ENCODE measurements at regions not wholly inside any gene's neighbourhood (a gene's known extent, or its start where the extent isn't known, plus 50 kb on each side); places are given as distances from the start of the nearest gene placed in this dataset.

- no peaks in the 10 kb centered on the region for H3K27me3 ChIP-seq
- intact Hi-C loops (cut with DNase I), result no loop called here
- no peak for DNase-seq
- H3K27ac ChIP-seq, result no peak overlapping the region
- no peak for ATAC-seq
- WGBS, 2 donors, result 75 to 78% methylated on average over 7 of the region's 7 CpGs
- H3K4me3 ChIP-seq, result no peak overlapping the region
- H3K4me1 ChIP-seq, result peaks cover 0 to 40% (median 18%) of the 10 kb centered on the region in 9 donors
- peaks cover 0 to 14% (median 6%) of the 10 kb centered on the region in 11 donors for H3K9me3 ChIP-seq
- H3K36me3 ChIP-seq, result no peaks in the 10 kb centered on the region
- TF ChIP-seq, protein P1, sequence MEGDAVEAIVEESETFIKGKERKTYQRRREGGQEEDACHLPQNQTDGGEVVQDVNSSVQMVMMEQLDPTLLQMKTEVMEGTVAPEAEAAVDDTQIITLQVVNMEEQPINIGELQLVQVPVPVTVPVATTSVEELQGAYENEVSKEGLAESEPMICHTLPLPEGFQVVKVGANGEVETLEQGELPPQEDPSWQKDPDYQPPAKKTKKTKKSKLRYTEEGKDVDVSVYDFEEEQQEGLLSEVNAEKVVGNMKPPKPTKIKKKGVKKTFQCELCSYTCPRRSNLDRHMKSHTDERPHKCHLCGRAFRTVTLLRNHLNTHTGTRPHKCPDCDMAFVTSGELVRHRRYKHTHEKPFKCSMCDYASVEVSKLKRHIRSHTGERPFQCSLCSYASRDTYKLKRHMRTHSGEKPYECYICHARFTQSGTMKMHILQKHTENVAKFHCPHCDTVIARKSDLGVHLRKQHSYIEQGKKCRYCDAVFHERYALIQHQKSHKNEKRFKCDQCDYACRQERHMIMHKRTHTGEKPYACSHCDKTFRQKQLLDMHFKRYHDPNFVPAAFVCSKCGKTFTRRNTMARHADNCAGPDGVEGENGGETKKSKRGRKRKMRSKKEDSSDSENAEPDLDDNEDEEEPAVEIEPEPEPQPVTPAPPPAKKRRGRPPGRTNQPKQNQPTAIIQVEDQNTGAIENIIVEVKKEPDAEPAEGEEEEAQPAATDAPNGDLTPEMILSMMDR (IDR thresholded peaks at IDR 0.05), result no peak
These were observed 261.8 kb upstream of the KLF6 start for GRCh38 chr10:4046712-4047354.

- intact Hi-C loops (cut with DNase I), result no loop called here
- H3K27ac ChIP-seq, result no peak overlapping the region
- no peak for DNase-seq
- peaks cover 0 to 36% (median 13%) of the 10 kb centered on the region in 9 donors for H3K4me1 ChIP-seq
- peaks cover 0 to 22% (median 13%) of the 10 kb centered on the region in 11 donors for H3K9me3 ChIP-seq
- no peak overlapping the region for H3K4me3 ChIP-seq
- no peaks in the 10 kb centered on the region for H3K27me3 ChIP-seq
- TF ChIP-seq, protein P1 (IDR thresholded peaks at IDR 0.05), result no peak
- H3K36me3 ChIP-seq, result no peaks in the 10 kb centered on the region
- ATAC-seq, result no peak
- 86 to 95% methylated on average over 3 of the region's 3 CpGs for WGBS, 2 donors
These were observed 261.0 kb upstream of the KLF6 start for GRCh38 chr10:4046030-4046429.

DNA sequence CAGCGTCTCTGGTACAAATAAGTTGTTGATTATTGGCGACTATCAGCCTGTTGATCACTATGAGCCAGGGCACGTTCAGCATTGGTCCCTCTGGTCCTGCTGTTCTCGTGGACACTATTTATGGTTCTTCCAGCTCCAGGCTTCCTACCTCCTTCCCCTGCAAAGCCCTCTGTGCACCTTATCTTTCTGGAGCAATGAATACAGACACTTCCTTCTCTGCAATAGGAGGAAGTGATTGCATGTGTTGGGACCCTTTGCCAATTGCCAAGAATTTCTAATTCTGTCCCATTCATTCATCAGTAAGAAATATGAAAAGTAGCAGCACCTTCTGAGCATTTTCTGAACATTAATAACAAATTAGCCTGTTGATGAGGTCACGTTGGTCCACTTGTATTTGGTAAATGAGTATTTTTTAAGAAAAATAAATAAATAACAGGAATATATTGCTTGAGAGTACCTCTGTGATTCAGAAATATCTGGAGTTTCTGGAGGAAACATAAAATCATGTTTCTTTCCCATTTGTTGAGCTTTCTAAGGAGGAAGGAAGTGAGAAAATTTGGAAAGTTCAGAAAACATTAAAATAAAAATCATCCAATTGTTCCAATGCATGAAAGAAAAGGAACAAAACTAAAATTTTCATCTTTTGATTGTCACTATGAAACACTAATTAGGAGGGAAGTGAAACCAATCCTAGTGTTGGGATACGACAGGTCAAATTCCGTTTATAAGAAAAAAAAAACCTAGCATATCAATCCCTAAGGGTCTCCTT is 259.1 kb upstream of the KLF6 start:
- 50 to 73% methylated on average over 7 of the region's 7 CpGs for WGBS, 2 donors
- TF ChIP-seq, protein P1 (IDR thresholded peaks at IDR 0.05), result no peak
- H3K9me3 ChIP-seq, result peaks cover 0 to 28% (median 13%) of the 10 kb centered on the region in 11 donors
- H3K27me3 ChIP-seq, result no peaks in the 10 kb centered on the region
- DNase-seq, result peak in 1 of 2 donors; percentile 23
- H3K36me3 ChIP-seq, result no peaks in the 10 kb centered on the region
- H3K4me3 ChIP-seq, result no peak overlapping the region
- peak in 7 of 8 donors; percentile 64 to 94 (median 84) for ATAC-seq
- intact Hi-C loops (cut with DNase I), result no loop called here
- H3K4me1 ChIP-seq, result peaks cover 0 to 27% (median 8%) of the 10 kb centered on the region in 9 donors
- H3K27ac ChIP-seq, result peak overlapping the region in 7 of 10 donors; percentile 1 to 56 (median 39)

GRCh38 chr10:4041635-4042034 is 256.6 kb upstream of the KLF6 start:
- intact Hi-C loops (cut with DNase I), result no loop called here
- Histone ChIP-seq H3K36me3 (no peaks in the 10 kb centered on the region), H3K27ac (no peak overlapping the region), H3K4me3 (no peak overlapping the region), H3K27me3 (no peaks in the 10 kb centered on the region), H3K9me3 (peaks cover 0 to 28% (median 13%) of the 10 kb centered on the region in 11 donors), H3K4me1 (peaks cover 0 to 27% (median 8%) of the 10 kb centered on the region in 9 donors)
- DNase-seq (no peak), ATAC-seq (no peak)
- TF ChIP-seq, protein P1 (IDR thresholded peaks at IDR 0.05), result no peak
- WGBS, 2 donors, result 96 to 98% methylated on average over 5 of the region's 5 CpGs
